Caco-2 (cell line): ENCODE measurements at regions not wholly inside any gene's neighbourhood (a gene's known extent, or its start where the extent isn't known, plus 50 kb on each side); places are given as distances from the start of the nearest gene placed in this dataset.

Source experiments
- BruUV-seq: library from RNA; stranded (reverse); fragments of 400-500 nt; replicated peaks from 2 replicates; lab custom pipeline; 2021; lab: Mats Ljungman, UMichigan
- CTCF ChIA-PET: fragments of 300-600 bp; sonication (Branson Sonifier 250); formaldehyde crosslinking; loops from one replicate; lab custom pipeline; 2022; ENCODE audit warnings: antibody characterized with exemption; lab: Charles Lee
- POLR2A ChIA-PET: fragments of 300-600 bp; sonication (Branson Sonifier 250); formaldehyde crosslinking; loops from one replicate; lab custom pipeline; 2022; ENCODE audit warnings: antibody characterized with exemption; lab: Charles Lee
- DNase-seq, 2 experiments: peaks; one replicate each; pipeline versions ENCODE4 v3.0.0 to v3.0.0-alpha.2; 2020 to 2022
- H3K27me3 ChIP-seq: replicated peaks from 2 replicates; pipeline ENCODE4 v1.6.0; 2011; ENCODE audit warnings: low read length; ENCODE audit not compliant: control insufficient read depth, insufficient read depth
- H3K36me3 ChIP-seq: 2 replicates; pipeline ENCODE4 v1.5.1; 2011; ENCODE audit warnings: low read length; ENCODE audit not compliant: control insufficient read depth, insufficient read depth
- H3K4me1 ChIP-seq: fragments of 250-450 bp; sonication (Bioruptor Pico); 2 replicates; pipeline ENCODE4 v1.5.1; 2020; ENCODE audit warnings: mild to moderate bottlenecking
- H3K4me3 ChIP-seq: 2 replicates; pipeline ENCODE4 v1.5.1; 2011; ENCODE audit warnings: low read depth, mild to moderate bottlenecking, control low read depth, low read length
- H3K9me3 ChIP-seq: fragments of 250-450 bp; sonication (Bioruptor Pico); 2 replicates; pipeline ENCODE4 v1.5.1; 2020; ENCODE audit warnings: mild to moderate bottlenecking, moderate library complexity
- H3K27ac Mint-ChIP-seq: one replicate; pipeline ENCODE4 v1.8.0; 2022; ENCODE audit warnings: mixed read lengths; ENCODE audit not compliant: unreplicated experiment
- H3K27me3 Mint-ChIP-seq: one replicate; pipeline ENCODE4 v1.8.0; 2022; ENCODE audit warnings: mixed read lengths; ENCODE audit not compliant: insufficient read depth, unreplicated experiment
- H3K36me3 Mint-ChIP-seq: one replicate; pipeline ENCODE4 v1.8.0; 2022; ENCODE audit warnings: mild to moderate bottlenecking, mixed read lengths; ENCODE audit not compliant: insufficient read depth, unreplicated experiment
- H3K4me1 Mint-ChIP-seq: one replicate; pipeline ENCODE4 v1.8.0; 2022; ENCODE audit warnings: low read depth, mixed read lengths; ENCODE audit not compliant: unreplicated experiment
- H3K4me3 Mint-ChIP-seq: one replicate; pipeline ENCODE4 v1.8.0; 2022; ENCODE audit warnings: mild to moderate bottlenecking, moderate library complexity, mixed read lengths; ENCODE audit not compliant: unreplicated experiment
- H3K9me3 Mint-ChIP-seq: one replicate; pipeline ENCODE4 v1.8.0; 2022; ENCODE audit warnings: mixed read lengths; ENCODE audit not compliant: unreplicated experiment
- intact Hi-C: fragments of 100-400 bp; cut with micrococcal nuclease; formaldehyde crosslinking; loops from one replicate; pipeline ENCODE4 v1.10.0; 2022; ENCODE audit not compliant: unreplicated experiment
- TF ChIP-seq, protein P1 (sequence below), 2 experiments: fragments of 200-600 bp in 1 of 2; IDR thresholded peaks; 1 replicate in 1 of 2; 2 replicates in 1 of 2; pipeline versions ENCODE4 v1.5.1 to v1.8.0; 2011 to 2022; ENCODE audit warnings: antibody characterized with exemption in 1 of 2, control low read depth in 1 of 2, inconsistent platforms in 1 of 2, low read depth in 1 of 2, low read length in 1 of 2, mild to moderate bottlenecking in 1 of 2, moderate library complexity in 1 of 2; ENCODE audit not compliant: insufficient read depth in 1 of 2, severe bottlenecking in 1 of 2, unreplicated experiment in 1 of 2

DNA sequence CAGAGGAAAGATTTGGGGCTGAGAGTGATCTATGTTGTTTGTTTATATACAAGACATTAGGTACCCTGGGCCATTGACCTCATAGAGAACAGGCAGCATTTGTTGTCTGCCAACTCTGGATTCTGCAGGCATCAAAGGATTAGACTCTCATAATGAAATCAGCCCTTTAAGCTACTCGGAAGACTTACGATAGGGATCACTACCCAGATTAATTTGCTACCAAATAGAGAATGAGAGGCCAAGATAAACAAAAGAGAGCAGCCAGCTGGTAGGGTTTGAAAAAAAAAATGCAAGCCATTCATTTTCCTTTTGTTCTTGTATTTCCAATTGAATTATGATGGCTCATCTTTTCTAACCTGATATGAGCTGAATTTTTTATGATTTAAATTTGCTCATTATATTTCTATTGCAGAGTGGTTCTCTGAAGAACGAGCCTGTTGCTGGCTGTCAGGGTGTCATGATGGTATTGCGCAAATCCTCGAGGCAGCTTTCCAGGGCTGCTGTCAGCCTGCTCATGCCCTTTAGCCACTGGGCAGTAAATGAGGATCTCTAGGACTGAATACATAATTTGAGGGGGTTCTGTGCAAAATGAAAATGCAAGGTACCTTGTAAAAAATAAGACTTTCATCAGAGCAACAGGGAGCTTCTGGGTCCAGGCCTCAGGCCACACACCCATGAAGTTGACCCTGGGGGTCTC lies 116.4 kb upstream of the KCNJ15 start:
- Mint-ChIP-seq H3K27me3 (peaks cover 2% of the 10 kb centered on the region), H3K9me3 (peaks cover 11% of the 10 kb centered on the region), H3K4me1 (peaks cover 10% of the 10 kb centered on the region), H3K27ac (no peak overlapping the region), H3K36me3 (no peaks in the 10 kb centered on the region), H3K4me3 (no peak overlapping the region)
- 0 out of 2 replicates have a peak, but pooled peaks cover 4% of the 10 kb centered on the region for H3K9me3 ChIP-seq
- H3K27me3 ChIP-seq, result no peaks in the 10 kb centered on the region
- H3K4me3 ChIP-seq, result no peak overlapping the region
- intact Hi-C loops, result no loop called here
- H3K4me1 ChIP-seq, result peaks cover 12% of the 10 kb centered on the region
- ChIA-PET CTCF (no interaction called here), POLR2A (no interaction called here)
- TF ChIP-seq, protein P1, sequence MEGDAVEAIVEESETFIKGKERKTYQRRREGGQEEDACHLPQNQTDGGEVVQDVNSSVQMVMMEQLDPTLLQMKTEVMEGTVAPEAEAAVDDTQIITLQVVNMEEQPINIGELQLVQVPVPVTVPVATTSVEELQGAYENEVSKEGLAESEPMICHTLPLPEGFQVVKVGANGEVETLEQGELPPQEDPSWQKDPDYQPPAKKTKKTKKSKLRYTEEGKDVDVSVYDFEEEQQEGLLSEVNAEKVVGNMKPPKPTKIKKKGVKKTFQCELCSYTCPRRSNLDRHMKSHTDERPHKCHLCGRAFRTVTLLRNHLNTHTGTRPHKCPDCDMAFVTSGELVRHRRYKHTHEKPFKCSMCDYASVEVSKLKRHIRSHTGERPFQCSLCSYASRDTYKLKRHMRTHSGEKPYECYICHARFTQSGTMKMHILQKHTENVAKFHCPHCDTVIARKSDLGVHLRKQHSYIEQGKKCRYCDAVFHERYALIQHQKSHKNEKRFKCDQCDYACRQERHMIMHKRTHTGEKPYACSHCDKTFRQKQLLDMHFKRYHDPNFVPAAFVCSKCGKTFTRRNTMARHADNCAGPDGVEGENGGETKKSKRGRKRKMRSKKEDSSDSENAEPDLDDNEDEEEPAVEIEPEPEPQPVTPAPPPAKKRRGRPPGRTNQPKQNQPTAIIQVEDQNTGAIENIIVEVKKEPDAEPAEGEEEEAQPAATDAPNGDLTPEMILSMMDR (IDR thresholded peaks at IDR 0.05; ENCODE audit: insufficient read depth in 1 of 2, low read depth in 1 of 2, low read length in 1 of 2, severe bottlenecking in 1 of 2, unreplicated experiment in 1 of 2), result no peak
- DNase-seq, result no peak
- no peaks in the 10 kb centered on the region for H3K36me3 ChIP-seq
- BruUV-seq, result no TSS peak

DNA sequence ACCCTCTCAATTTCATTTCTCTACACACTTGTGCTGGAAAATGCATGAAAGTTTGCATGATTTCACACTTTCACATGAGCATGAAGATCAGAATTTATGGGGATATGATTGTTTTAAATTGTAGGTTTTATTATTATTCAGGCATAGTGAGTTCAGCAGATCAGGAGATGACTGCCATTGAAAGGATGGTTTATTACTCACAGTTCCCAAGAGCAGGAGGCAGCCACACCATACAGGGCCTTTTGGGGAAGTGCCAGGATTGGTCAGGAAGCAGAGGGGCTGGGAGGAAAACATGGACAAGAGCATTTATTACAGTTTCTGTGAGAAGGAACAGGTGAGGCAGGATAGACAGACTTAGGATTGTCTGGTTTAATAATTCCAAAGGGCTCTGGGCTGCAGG lies 114.6 kb upstream of the KCNJ15 start:
- H3K36me3 Mint-ChIP-seq, result no peaks in the 10 kb centered on the region
- intact Hi-C loops, result no loop called here
- no TSS peak for BruUV-seq
- peaks cover 4% of the 10 kb centered on the region for H3K27me3 Mint-ChIP-seq
- CTCF ChIA-PET, result no interaction called here
- Histone ChIP-seq H3K36me3 (no peaks in the 10 kb centered on the region), H3K27me3 (no peaks in the 10 kb centered on the region), H3K9me3 (0 out of 2 replicates have a peak, but pooled peaks cover 4% of the 10 kb centered on the region), H3K4me3 (no peak overlapping the region), H3K4me1 (peaks cover 12% of the 10 kb centered on the region)
- no peak overlapping the region for H3K27ac Mint-ChIP-seq
- DNase-seq, result no peak
- H3K9me3 Mint-ChIP-seq, result peaks cover 16% of the 10 kb centered on the region
- POLR2A ChIA-PET, result no interaction called here
- no peak overlapping the region for H3K4me3 Mint-ChIP-seq
- H3K4me1 Mint-ChIP-seq, result peaks cover 10% of the 10 kb centered on the region
- TF ChIP-seq, protein P1 (IDR thresholded peaks at IDR 0.05; ENCODE audit: insufficient read depth in 1 of 2, low read depth in 1 of 2, low read length in 1 of 2, severe bottlenecking in 1 of 2, unreplicated experiment in 1 of 2), result no peak

DNA sequence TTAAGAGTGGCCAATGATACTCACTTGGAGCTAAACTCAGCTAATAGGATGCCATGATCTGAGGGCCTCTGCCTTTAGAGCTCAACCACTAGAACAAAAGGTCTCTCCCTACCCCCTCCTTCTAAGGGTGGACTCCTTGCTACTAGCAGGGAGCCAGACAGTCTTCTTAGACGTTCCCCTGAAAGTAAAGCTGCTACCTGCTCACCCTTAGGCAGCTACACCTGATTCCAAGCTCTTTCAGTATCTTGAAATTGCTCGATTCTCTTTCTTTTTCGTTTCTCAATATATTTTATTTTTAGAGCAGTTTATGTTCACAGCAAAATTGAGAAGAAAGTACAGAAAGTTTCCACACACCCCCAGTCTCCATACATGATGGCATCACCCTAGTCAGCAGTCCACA lies 112.6 kb upstream of the KCNJ15 start:
- CTCF ChIA-PET, result no interaction called here
- H3K36me3 Mint-ChIP-seq, result no peaks in the 10 kb centered on the region

More for the DNA sequence above, 112.6 kb upstream of the KCNJ15 start:
- Histone ChIP-seq H3K36me3 (no peaks in the 10 kb centered on the region), H3K27me3 (no peaks in the 10 kb centered on the region), H3K9me3 (0 out of 2 replicates have a peak, but pooled peaks cover 4% of the 10 kb centered on the region), H3K4me1 (peaks cover 9% of the 10 kb centered on the region), H3K4me3 (no peak overlapping the region)
- peaks cover 4% of the 10 kb centered on the region for H3K27me3 Mint-ChIP-seq
- TF ChIP-seq, protein P1 (IDR thresholded peaks at IDR 0.05; ENCODE audit: insufficient read depth in 1 of 2, low read depth in 1 of 2, low read length in 1 of 2, severe bottlenecking in 1 of 2, unreplicated experiment in 1 of 2), result no peak
- POLR2A ChIA-PET, result no interaction called here
- H3K9me3 Mint-ChIP-seq, result peaks cover 16% of the 10 kb centered on the region
- no peak overlapping the region for H3K4me3 Mint-ChIP-seq
- DNase-seq, result no peak
- BruUV-seq, result no TSS peak
- intact Hi-C loops, result no loop called here
- peaks cover 10% of the 10 kb centered on the region for H3K4me1 Mint-ChIP-seq
- no peak overlapping the region for H3K27ac Mint-ChIP-seq
